HepG2 (cell line): ENCODE measurements at regions not wholly inside any gene's neighbourhood (a gene's known extent, or its start where the extent isn't known, plus 50 kb on each side); places are given as distances from the start of the nearest gene placed in this dataset.
A peak's percentile ranks its signal among the peaks of the same experiment; 100 is the strongest.

Source experiments
- ATAC-seq: fragments of 200-7000 bp; cut with Tn5 transposase; 3 replicates; pipeline ENCODE4 v1.9.1; 2020; ENCODE audit warnings: mild to moderate bottlenecking, moderate library complexity
- BruUV-seq: library from RNA; stranded (reverse); fragments of 400-500 nt; replicated peaks from 2 replicates; lab custom pipeline; 2021; lab: Mats Ljungman, UMichigan
- CTCF ChIA-PET: fragments of 300-600 bp; formaldehyde crosslinking; extraction: SDS; loops from one replicate; lab custom pipeline; 2021; ENCODE audit warnings: low total read pairs, inconsistent platforms, low intra/inter-chr PET ratio; lab: Yijun Ruan, JAX
- POLR2A ChIA-PET: fragments of 350-600 bp; sonication (Branson Sonifier 250); formaldehyde crosslinking; loops from one replicate; lab custom pipeline; 2020; ENCODE audit warnings: antibody characterized with exemption, inconsistent platforms; lab: Yijun Ruan, JAX
- DNase-seq: peaks from one replicate; pipeline ENCODE4 v3.0.0-alpha.2; 2015; ENCODE audit warnings: low spot score
- FAIRE-seq: peaks from 3 replicates; lab custom pipeline; 2011; peaks lifted over from hg19 to GRCh38; lab: Jason Lieb, UNC
- H2AFZ ChIP-seq: one replicate; pipeline ENCODE4 v1.6.1; 2011; ENCODE audit warnings: low read length, inconsistent platforms
- H3K27ac ChIP-seq: fragments of 300-600 bp; 3 replicates; pipeline ENCODE4 v1.8.0; 2011; ENCODE audit warnings: mixed run types, mild to moderate bottlenecking, mixed read lengths, low read length, inconsistent platforms; ENCODE audit not compliant: insufficient read depth; ENCODE audit errors: extremely low read length
- H3K27me3 ChIP-seq, 2 experiments: fragments of 200-600 bp in 1 of 2; 2 replicates in 1 of 2; 3 replicates in 1 of 2; pipeline versions ENCODE4 v1.6.0 to v1.8.0; 2011; ENCODE audit warnings: low read length in 2 of 2, mild to moderate bottlenecking in 2 of 2, moderate library complexity in 2 of 2, inconsistent platforms in 1 of 2; ENCODE audit not compliant: insufficient read depth in 2 of 2, control insufficient read depth in 1 of 2
- H3K36me3 ChIP-seq, 2 experiments: fragments of 200-600 bp in 1 of 2; replicated peaks in 1 of 2; 2 replicates in 1 of 2; 3 replicates in 1 of 2; pipeline versions ENCODE4 v1.5.1 to v1.8.0; 2011; ENCODE audit warnings: low read length in 2 of 2, inconsistent platforms in 1 of 2; ENCODE audit not compliant: insufficient read depth in 2 of 2, control insufficient read depth in 1 of 2
- H3K4me1 ChIP-seq: 2 replicates; pipeline ENCODE4 v1.5.1; 2012; ENCODE audit warnings: low read length, inconsistent platforms; ENCODE audit not compliant: insufficient read depth
- H3K4me2 ChIP-seq: 2 replicates; pipeline ENCODE4 v1.6.0; 2011; ENCODE audit warnings: low read depth, low read length, inconsistent platforms
- H3K4me3 ChIP-seq, 3 experiments: fragments of 200-600 bp in 1 of 3; sonication (generic), shearing (Covaris generic) in 1 of 3; replicated peaks in 1 of 3; 2 replicates each; pipeline ENCODE4 v1.5.1; 2011 to 2016; ENCODE audit warnings: low read length in 3 of 3, inconsistent platforms in 2 of 3, low read depth in 2 of 3, mild to moderate bottlenecking in 2 of 3, control low read depth in 1 of 3, mixed read lengths in 1 of 3; ENCODE audit not compliant: insufficient read depth in 1 of 3
- H3K79me2 ChIP-seq: one replicate; pipeline ENCODE4 v1.6.1; 2011; ENCODE audit warnings: low read length, inconsistent platforms; ENCODE audit not compliant: insufficient read depth
- H3K9ac ChIP-seq: 2 replicates; pipeline ENCODE4 v1.6.0; 2011; ENCODE audit warnings: mild to moderate bottlenecking, low read depth, low read length, inconsistent platforms; ENCODE audit not compliant: insufficient read depth
- H3K9me3 ChIP-seq: 2 replicates; pipeline ENCODE4 v1.5.1; 2012; ENCODE audit warnings: mild to moderate bottlenecking, low read length
- H4K20me1 ChIP-seq: 2 replicates; pipeline ENCODE4 v1.6.0; 2011; ENCODE audit warnings: inconsistent platforms, mild to moderate bottlenecking, low read length, moderate library complexity; ENCODE audit not compliant: insufficient read depth
- FOXA3 ChIP-seq: IDR thresholded peaks from 2 replicates; pipeline ENCODE4 v1.6.1; 2016; ENCODE audit warnings: missing genetic modification reagents, missing compliant biosample characterization
- FOXP1 ChIP-seq, 2 experiments: fragments of 450-650 bp in 1 of 2; IDR thresholded peaks; 2 replicates each; pipeline ENCODE4 v1.6.1; 2017 to 2018; ENCODE audit warnings: antibody characterized with exemption in 1 of 2
- NR2F6 ChIP-seq, 2 experiments: IDR thresholded peaks; 2 replicates each; pipeline ENCODE4 v1.6.1; 2016; ENCODE audit warnings: antibody characterized with exemption in 1 of 2, mild to moderate bottlenecking in 1 of 2
- SOX6 ChIP-seq, 2 experiments: fragments of 450-650 bp in 1 of 2; sonication (generic) in 1 of 2; formaldehyde crosslinking in 1 of 2; IDR thresholded peaks; 2 replicates each; pipeline versions ENCODE4 v1.4.0 to v1.6.1; 2017 to 2020; ENCODE audit warnings: antibody characterized with exemption in 1 of 2, mild to moderate bottlenecking in 1 of 2, missing genetic modification reagents in 1 of 2
- ZEB1 ChIP-seq: IDR thresholded peaks from 2 replicates; pipeline ENCODE4 v1.6.1; 2012; ENCODE audit warnings: mild to moderate bottlenecking, low read depth, inconsistent platforms; ENCODE audit not compliant: insufficient replicate concordance
- ZFP90 ChIP-seq: sonication (generic); formaldehyde crosslinking; IDR thresholded peaks from 2 replicates; pipeline ENCODE4 v1.8.0; 2022; ENCODE audit warnings: missing genetic modification reagents, mild to moderate bottlenecking, inconsistent platforms, borderline replicate concordance
- ZNF232 ChIP-seq: sonication (generic); formaldehyde crosslinking; IDR thresholded peaks from 2 replicates; pipeline ENCODE4 v1.4.0; 2020; ENCODE audit warnings: missing genetic modification reagents, borderline replicate concordance
- ZNF572 ChIP-seq: sonication (generic); formaldehyde crosslinking; IDR thresholded peaks from 2 replicates; pipeline ENCODE4 v1.5.1; 2020; ENCODE audit warnings: mild to moderate bottlenecking, missing genetic modification reagents
- WGBS: methylation state at CpG from one replicate; pipeline ENCODE4 v1.1.6; 2017; ENCODE audit warnings: low lambda C conversion rate; 5-methylcytosine and 5-hydroxymethylcytosine counted together
- in situ Hi-C: cut with HindIII; loops from 2 replicates; pipeline ENCODE4 v1.10.0; 2017; ENCODE audit warnings: low pct_unique_long_range_greater_than_20kb; ENCODE audit not compliant: extremely low pct_ligation_motif_present
- intact Hi-C: fragments of 100-400 bp; cut with micrococcal nuclease; formaldehyde crosslinking; loops from one replicate; pipeline ENCODE4 v1.10.0; 2022; ENCODE audit not compliant: unreplicated experiment
- TF ChIP-seq, protein P1 (sequence below): IDR thresholded peaks from 2 replicates; pipeline ENCODE4 v1.4.0; 2020; ENCODE audit warnings: mild to moderate bottlenecking, missing genetic modification reagents
- TF ChIP-seq, protein P2 (sequence below): sonication (generic); formaldehyde crosslinking; IDR thresholded peaks from 2 replicates; pipeline ENCODE4 v1.4.0; 2020; ENCODE audit warnings: missing genetic modification reagents, borderline replicate concordance

DNA sequence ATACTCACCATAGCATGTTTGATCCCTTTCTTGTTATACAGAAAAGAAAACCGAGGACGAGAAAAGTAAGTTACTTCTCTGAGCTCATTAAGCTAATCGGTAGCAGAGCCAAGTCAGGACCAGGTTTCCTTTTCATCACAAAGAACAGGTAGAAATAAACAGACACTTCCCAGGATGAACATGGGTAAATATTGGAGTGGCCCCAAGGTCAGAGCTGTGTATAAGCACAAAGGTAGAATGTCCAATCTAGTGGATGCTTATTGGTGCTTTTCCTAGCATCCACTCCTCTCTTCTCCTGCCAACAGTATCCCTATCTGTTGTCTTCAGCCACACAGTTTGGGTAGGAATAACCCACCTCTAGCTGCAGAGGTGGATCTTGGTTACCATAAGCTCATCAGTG, 52.8 kb upstream of the THUMPD3 start:
- 3% methylated on average over 3 of the region's 3 CpGs for WGBS
- peak; percentile 2 for DNase-seq
- ChIA-PET POLR2A (no interaction called here), CTCF (no interaction called here)
- no TSS peak for BruUV-seq
- peaks cover 10% of the 10 kb centered on the region for H3K4me1 ChIP-seq
- intact Hi-C loops: no loop called here
- no peak overlapping the region for H3K4me3 ChIP-seq
- no peaks in the 10 kb centered on the region for H3K36me3 ChIP-seq
- no peaks in the 10 kb centered on the region for H3K9me3 ChIP-seq
- TF ChIP-seq SOX6 (IDR thresholded peaks at IDR 0.05) (no peak), SOX6 (CRISPR knock-in tag; IDR thresholded peaks at IDR 0.05) (0 out of 2 replicates have a peak, but pooled peaks have one; percentile 14), FOXA3 (CRISPR knock-in tag) (peak; percentile 45), ZEB1 (peak; percentile 83), ZNF572 (no peak), FOXP1 (IDR thresholded peaks at IDR 0.05) (no peak), FOXP1 (CRISPR knock-in tag; IDR thresholded peaks at IDR 0.05) (0 out of 2 replicates have a peak, but pooled peaks have one; percentile 6), NR2F6 (IDR thresholded peaks at IDR 0.05) (0 out of 2 replicates have a peak, but pooled peaks have one; percentile 17), NR2F6 (CRISPR knock-in tag; IDR thresholded peaks at IDR 0.05) (no peak), ZFP90 (CRISPR knock-in tag) (no peak), ZNF232 (no peak)
- TF ChIP-seq, protein P1, sequence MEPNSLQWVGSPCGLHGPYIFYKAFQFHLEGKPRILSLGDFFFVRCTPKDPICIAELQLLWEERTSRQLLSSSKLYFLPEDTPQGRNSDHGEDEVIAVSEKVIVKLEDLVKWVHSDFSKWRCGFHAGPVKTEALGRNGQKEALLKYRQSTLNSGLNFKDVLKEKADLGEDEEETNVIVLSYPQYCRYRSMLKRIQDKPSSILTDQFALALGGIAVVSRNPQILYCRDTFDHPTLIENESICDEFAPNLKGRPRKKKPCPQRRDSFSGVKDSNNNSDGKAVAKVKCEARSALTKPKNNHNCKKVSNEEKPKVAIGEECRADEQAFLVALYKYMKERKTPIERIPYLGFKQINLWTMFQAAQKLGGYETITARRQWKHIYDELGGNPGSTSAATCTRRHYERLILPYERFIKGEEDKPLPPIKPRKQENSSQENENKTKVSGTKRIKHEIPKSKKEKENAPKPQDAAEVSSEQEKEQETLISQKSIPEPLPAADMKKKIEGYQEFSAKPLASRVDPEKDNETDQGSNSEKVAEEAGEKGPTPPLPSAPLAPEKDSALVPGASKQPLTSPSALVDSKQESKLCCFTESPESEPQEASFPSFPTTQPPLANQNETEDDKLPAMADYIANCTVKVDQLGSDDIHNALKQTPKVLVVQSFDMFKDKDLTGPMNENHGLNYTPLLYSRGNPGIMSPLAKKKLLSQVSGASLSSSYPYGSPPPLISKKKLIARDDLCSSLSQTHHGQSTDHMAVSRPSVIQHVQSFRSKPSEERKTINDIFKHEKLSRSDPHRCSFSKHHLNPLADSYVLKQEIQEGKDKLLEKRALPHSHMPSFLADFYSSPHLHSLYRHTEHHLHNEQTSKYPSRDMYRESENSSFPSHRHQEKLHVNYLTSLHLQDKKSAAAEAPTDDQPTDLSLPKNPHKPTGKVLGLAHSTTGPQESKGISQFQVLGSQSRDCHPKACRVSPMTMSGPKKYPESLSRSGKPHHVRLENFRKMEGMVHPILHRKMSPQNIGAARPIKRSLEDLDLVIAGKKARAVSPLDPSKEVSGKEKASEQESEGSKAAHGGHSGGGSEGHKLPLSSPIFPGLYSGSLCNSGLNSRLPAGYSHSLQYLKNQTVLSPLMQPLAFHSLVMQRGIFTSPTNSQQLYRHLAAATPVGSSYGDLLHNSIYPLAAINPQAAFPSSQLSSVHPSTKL: 0 out of 2 replicates have a peak, but pooled peaks have one; percentile 11
- TF ChIP-seq, protein P2, sequence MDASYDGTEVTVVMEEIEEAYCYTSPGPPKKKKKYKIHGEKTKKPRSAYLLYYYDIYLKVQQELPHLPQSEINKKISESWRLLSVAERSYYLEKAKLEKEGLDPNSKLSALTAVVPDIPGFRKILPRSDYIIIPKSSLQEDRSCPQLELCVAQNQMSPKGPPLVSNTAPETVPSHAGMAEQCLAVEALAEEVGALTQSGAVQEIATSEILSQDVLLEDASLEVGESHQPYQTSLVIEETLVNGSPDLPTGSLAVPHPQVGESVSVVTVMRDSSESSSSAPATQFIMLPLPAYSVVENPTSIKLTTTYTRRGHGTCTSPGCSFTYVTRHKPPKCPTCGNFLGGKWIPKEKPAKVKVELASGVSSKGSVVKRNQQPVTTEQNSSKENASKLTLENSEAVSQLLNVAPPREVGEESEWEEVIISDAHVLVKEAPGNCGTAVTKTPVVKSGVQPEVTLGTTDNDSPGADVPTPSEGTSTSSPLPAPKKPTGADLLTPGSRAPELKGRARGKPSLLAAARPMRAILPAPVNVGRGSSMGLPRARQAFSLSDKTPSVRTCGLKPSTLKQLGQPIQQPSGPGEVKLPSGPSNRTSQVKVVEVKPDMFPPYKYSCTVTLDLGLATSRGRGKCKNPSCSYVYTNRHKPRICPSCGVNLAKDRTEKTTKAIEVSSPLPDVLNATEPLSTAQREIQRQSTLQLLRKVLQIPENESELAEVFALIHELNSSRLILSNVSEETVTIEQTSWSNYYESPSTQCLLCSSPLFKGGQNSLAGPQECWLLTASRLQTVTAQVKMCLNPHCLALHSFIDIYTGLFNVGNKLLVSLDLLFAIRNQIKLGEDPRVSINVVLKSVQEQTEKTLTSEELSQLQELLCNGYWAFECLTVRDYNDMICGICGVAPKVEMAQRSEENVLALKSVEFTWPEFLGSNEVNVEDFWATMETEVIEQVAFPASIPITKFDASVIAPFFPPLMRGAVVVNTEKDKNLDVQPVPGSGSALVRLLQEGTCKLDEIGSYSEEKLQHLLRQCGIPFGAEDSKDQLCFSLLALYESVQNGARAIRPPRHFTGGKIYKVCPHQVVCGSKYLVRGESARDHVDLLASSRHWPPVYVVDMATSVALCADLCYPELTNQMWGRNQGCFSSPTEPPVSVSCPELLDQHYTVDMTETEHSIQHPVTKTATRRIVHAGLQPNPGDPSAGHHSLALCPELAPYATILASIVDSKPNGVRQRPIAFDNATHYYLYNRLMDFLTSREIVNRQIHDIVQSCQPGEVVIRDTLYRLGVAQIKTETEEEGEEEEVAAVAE (CRISPR knock-in tag): 0 out of 2 replicates have a peak, but pooled peaks have one; percentile 26
- no peaks in the 10 kb centered on the region for H4K20me1 ChIP-seq
- no peak overlapping the region for H2AFZ ChIP-seq
- in situ Hi-C loops: no loop called here
- H3K9ac ChIP-seq: no peak overlapping the region
- H3K4me2 ChIP-seq: no peak overlapping the region
- FAIRE-seq: no peak
- no peaks in the 10 kb centered on the region for H3K79me2 ChIP-seq
- no peak overlapping the region for H3K27ac ChIP-seq
- ATAC-seq: peak; percentile 72
- H3K27me3 ChIP-seq: no peaks in the 10 kb centered on the region
